IMR-90 (cell line): ENCODE measurements at regions not wholly inside any gene's neighbourhood (a gene's known extent, or its start where the extent isn't known, plus 50 kb on each side); places are given as distances from the start of the nearest gene placed in this dataset.

Experiments
- ATAC-seq: fragments of 200-7000 bp; cut with Tn5 transposase; 2 replicates; pipeline ENCODE4 v1.9.1; 2020; ENCODE audit warnings: low read depth, mild to moderate bottlenecking, moderate library complexity
- BruUV-seq: library from RNA; stranded (reverse); fragments of 400-500 nt; replicated peaks from 2 replicates; lab custom pipeline; 2021; lab: Mats Ljungman, UMichigan
- CTCF ChIA-PET: fragments of 300-600 bp; formaldehyde crosslinking; extraction: SDS; loops from one replicate; lab custom pipeline; 2021; ENCODE audit warnings: antibody characterized with exemption; lab: Yijun Ruan, JAX
- POLR2A ChIA-PET: fragments of 300-600 bp; sonication (Branson Sonifier 250); formaldehyde crosslinking; loops from one replicate; lab custom pipeline; 2022; ENCODE audit warnings: antibody characterized with exemption; ENCODE audit not compliant: unreplicated experiment; lab: Charles Lee
- DNase-seq: peaks from one replicate; pipeline ENCODE4 v3.0.0; 2013
- H2AFZ ChIP-seq: replicated peaks from 2 replicates; pipeline ENCODE3; 2013; ENCODE audit warnings: low read length, mild to moderate bottlenecking; ENCODE audit not compliant: poor library complexity
- H2AK5ac ChIP-seq: 2 replicates; pipeline ENCODE4 v1.6.1; 2013; ENCODE audit warnings: low read depth, low read length, inconsistent platforms
- H2AK9ac ChIP-seq: replicated peaks from 2 replicates; pipeline ENCODE3; 2013; ENCODE audit warnings: mild to moderate bottlenecking, low read depth, low read length, moderate library complexity; ENCODE audit not compliant: poor library complexity
- H2BK120ac ChIP-seq: 2 replicates; pipeline ENCODE4 v1.6.1; 2013; ENCODE audit warnings: low read depth, low read length, inconsistent platforms
- H2BK15ac ChIP-seq: 3 replicates; pipeline ENCODE4 v1.6.1; 2013; ENCODE audit warnings: low read depth, low read length, inconsistent platforms
- H2BK20ac ChIP-seq: 2 replicates; pipeline ENCODE4 v1.6.1; 2013; ENCODE audit warnings: low read depth, mild to moderate bottlenecking, inconsistent platforms, low read length, moderate library complexity
- H2BK5ac ChIP-seq: 2 replicates; pipeline ENCODE4 v1.6.1; 2013; ENCODE audit warnings: mild to moderate bottlenecking, low read depth, low read length, inconsistent platforms; ENCODE audit not compliant: poor library complexity, severe bottlenecking
- H3K14ac ChIP-seq: replicated peaks from 2 replicates; pipeline ENCODE4 v1.6.1; 2013; ENCODE audit warnings: low read depth, low read length, inconsistent platforms
- H3K18ac ChIP-seq: 2 replicates; pipeline ENCODE4 v1.6.1; 2013; ENCODE audit warnings: low read depth, low read length, control low read depth
- H3K23ac ChIP-seq: 2 replicates; pipeline ENCODE4 v1.6.1; 2013; ENCODE audit warnings: low read depth, low read length, inconsistent platforms
- H3K27ac ChIP-seq: 2 replicates; pipeline ENCODE4 v1.5.1; 2013; ENCODE audit warnings: mild to moderate bottlenecking, control low read depth, low read length; ENCODE audit not compliant: insufficient read depth
- H3K27me3 ChIP-seq: 2 replicates; pipeline ENCODE4 v1.6.1; 2013; ENCODE audit warnings: low read length; ENCODE audit not compliant: control insufficient read depth, insufficient read depth
- H3K36me3 ChIP-seq: 2 replicates; pipeline ENCODE4 v1.6.1; 2013; ENCODE audit warnings: low read length, mixed read lengths; ENCODE audit not compliant: control insufficient read depth, insufficient read depth
- H3K4ac ChIP-seq: 2 replicates; pipeline ENCODE4 v1.6.1; 2013; ENCODE audit warnings: low read depth, low read length, inconsistent platforms
- H3K4me1 ChIP-seq: 2 replicates; pipeline ENCODE4 v1.6.1; 2013; ENCODE audit warnings: low read length, mixed read lengths; ENCODE audit not compliant: control insufficient read depth, insufficient read depth
- H3K4me2 ChIP-seq: 2 replicates; pipeline ENCODE4 v1.6.1; 2013; ENCODE audit warnings: low read depth, mild to moderate bottlenecking, control low read depth, low read length, moderate library complexity
- H3K4me3 ChIP-seq: 2 replicates; pipeline ENCODE4 v1.5.1; 2013; ENCODE audit warnings: low read depth, mild to moderate bottlenecking, control low read depth, low read length, moderate library complexity; ENCODE audit not compliant: insufficient read depth
- H3K56ac ChIP-seq: 2 replicates; pipeline ENCODE4 v1.6.1; 2013; ENCODE audit warnings: low read length, inconsistent platforms; ENCODE audit not compliant: insufficient read depth; ENCODE audit errors: extremely low read depth
- H3K79me1 ChIP-seq, 2 experiments: 2 replicates each; pipeline ENCODE4 v1.6.1; 2013; ENCODE audit warnings: low read length in 2 of 2, inconsistent platforms in 1 of 2, low read depth in 1 of 2
- H3K9ac ChIP-seq: 2 replicates; pipeline ENCODE4 v1.6.1; 2013; ENCODE audit warnings: low read depth, low read length, control low read depth
- H3K9me1 ChIP-seq: 2 replicates; pipeline ENCODE4 v1.6.1; 2013; ENCODE audit warnings: low read length, inconsistent platforms; ENCODE audit not compliant: insufficient read depth
- H3K9me3 ChIP-seq: 2 replicates; pipeline ENCODE4 v1.6.1; 2013; ENCODE audit warnings: low read length; ENCODE audit not compliant: control insufficient read depth, insufficient read depth
- H4K20me1 ChIP-seq: 2 replicates; pipeline ENCODE4 v1.6.1; 2013; ENCODE audit warnings: low read length, inconsistent platforms; ENCODE audit not compliant: insufficient read depth
- H4K5ac ChIP-seq: 2 replicates; pipeline ENCODE4 v1.6.1; 2013; ENCODE audit warnings: mild to moderate bottlenecking, low read depth, low read length, control low read depth
- H4K8ac ChIP-seq, 2 experiments: 2 replicates each; pipeline ENCODE4 v1.6.1; 2013; ENCODE audit warnings: low read depth in 2 of 2, low read length in 2 of 2, control low read depth in 1 of 2, inconsistent platforms in 1 of 2
- H4K91ac ChIP-seq: 2 replicates; pipeline ENCODE4 v1.6.1; 2013; ENCODE audit warnings: low read depth, low read length, inconsistent platforms; ENCODE audit not compliant: insufficient read depth
- BHLHE40 ChIP-seq: fragments of 150-350 bp; IDR thresholded peaks from 2 replicates; pipeline ENCODE4 v1.6.1; 2016; ENCODE audit warnings: mild to moderate bottlenecking, low read depth, low read length
- CEBPB ChIP-seq: IDR thresholded peaks from 2 replicates; pipeline ENCODE4 v1.6.1; 2012; ENCODE audit warnings: low read depth, low read length, improper control_type of control experiment
- CHD1 ChIP-seq: IDR thresholded peaks from 2 replicates; pipeline ENCODE4 v1.6.1; 2012; ENCODE audit warnings: low read depth, low read length, improper control_type of control experiment
- CTCF ChIP-seq: conservative IDR thresholded peaks from 2 replicates; pipeline ENCODE4 v1.5.1; 2012; ENCODE audit warnings: mild to moderate bottlenecking, low read depth, low read length, improper control_type of control experiment
- FOS ChIP-seq: fragments of 150-350 bp; IDR thresholded peaks from 2 replicates; pipeline ENCODE4 v1.6.1; 2016; ENCODE audit warnings: low read depth, low read length
- MAFK ChIP-seq: IDR thresholded peaks from 2 replicates; pipeline ENCODE4 v1.6.1; 2012; ENCODE audit warnings: low read depth, low read length, improper control_type of control experiment
- MAZ ChIP-seq: IDR thresholded peaks from 2 replicates; pipeline ENCODE4 v1.6.1; 2012; ENCODE audit warnings: low read depth, mild to moderate bottlenecking, low read length, improper control_type of control experiment, moderate library complexity, borderline replicate concordance
- MXI1 ChIP-seq: IDR thresholded peaks from 2 replicates; pipeline ENCODE4 v1.6.1; 2012; ENCODE audit warnings: low read depth, mild to moderate bottlenecking, low read length, moderate library complexity, borderline replicate concordance
- NFE2L2 ChIP-seq: fragments of 150-350 bp; IDR thresholded peaks from 2 replicates; pipeline ENCODE4 v1.6.1; 2016; ENCODE audit warnings: low read depth, mild to moderate bottlenecking, low read length
- POLR2A ChIP-seq: IDR thresholded peaks from 2 replicates; pipeline ENCODE4 v1.6.1; 2012; ENCODE audit warnings: mild to moderate bottlenecking, low read depth, low read length
- RCOR1 ChIP-seq: IDR thresholded peaks from 2 replicates; pipeline ENCODE4 v1.6.1; 2012; ENCODE audit warnings: mild to moderate bottlenecking, low read length, improper control_type of control experiment; ENCODE audit not compliant: insufficient replicate concordance
- RFX5 ChIP-seq: IDR thresholded peaks from 2 replicates; pipeline ENCODE4 v1.8.0; 2012; ENCODE audit warnings: low read depth, mild to moderate bottlenecking, low read length, moderate library complexity
- SMC3 ChIP-seq: fragments of 150-350 bp; IDR thresholded peaks from 2 replicates; pipeline ENCODE4 v1.6.1; 2016; ENCODE audit warnings: low read depth, mild to moderate bottlenecking, antibody characterized with exemption, low read length, moderate library complexity
- USF2 ChIP-seq: fragments of 150-350 bp; IDR thresholded peaks from 2 replicates; pipeline ENCODE4 v1.6.1; 2017; ENCODE audit warnings: mild to moderate bottlenecking, antibody characterized with exemption, low read length, low read depth
- WGBS, 2 experiments: methylation state at CpG; one replicate each; pipeline versions ENCODE4 v1.1.5 to v1.1.7; 2013; ENCODE audit warnings: missing lambda C conversion rate in 2 of 2; ENCODE audit not compliant: insufficient read length in 1 of 2; ENCODE audit errors: extremely low coverage in 2 of 2; 5-methylcytosine and 5-hydroxymethylcytosine counted together
- dilution Hi-C: fragments of 300-500 bp; cut with HindIII; formaldehyde crosslinking; loops from one replicate; pipeline ENCODE4 v1.14.3; 2018; ENCODE audit warnings: low sequenced_read_pairs; ENCODE audit not compliant: unreplicated experiment
- in situ Hi-C: fragments of 300-500 bp; cut with MboI; formaldehyde crosslinking; loops from 3 replicates; pipeline ENCODE4 v1.14.3; 2019; ENCODE audit warnings: low sequenced_read_pairs, inconsistent platforms, mixed read lengths
- intact Hi-C: fragments of 100-400 bp; cut with micrococcal nuclease; formaldehyde crosslinking; loops from 2 replicates; pipeline ENCODE4 v1.10.0; 2022

DNA sequence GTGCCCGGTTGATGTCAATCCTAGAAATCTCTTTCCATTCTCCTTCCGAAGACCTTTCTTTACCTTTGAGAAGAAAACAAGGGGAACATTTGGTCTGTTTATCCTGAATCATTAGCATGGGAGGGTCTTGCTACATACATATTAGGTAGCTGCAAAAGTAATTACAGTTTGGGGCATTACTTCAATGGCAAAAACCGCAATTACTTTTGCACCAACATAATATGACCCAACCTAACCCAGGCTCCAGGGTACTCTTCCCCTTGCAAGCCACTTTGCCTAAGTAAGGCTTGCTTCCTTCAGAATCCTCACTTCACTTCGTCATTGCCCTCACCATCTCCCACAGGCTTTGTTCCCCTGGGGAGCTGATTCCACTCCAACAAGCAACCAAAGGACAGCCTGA is 662.7 kb downstream of the DIAPH3 start:
- Histone ChIP-seq H2BK15ac (no peak overlapping the region), H2BK120ac (no peak overlapping the region), H3K27ac (no peak overlapping the region), H2BK5ac (no peak overlapping the region), H3K14ac (no peak overlapping the region), H2AK9ac (no peak overlapping the region), H2AK5ac (no peak overlapping the region), H3K9ac (no peak overlapping the region), H2BK20ac (no peak overlapping the region), H3K56ac (no peak overlapping the region), H2AFZ (no peak overlapping the region), H3K18ac (no peak overlapping the region), H3K23ac (no peak overlapping the region), H4K91ac (no peak overlapping the region), H3K4ac (no peak overlapping the region), H3K9me1 (no peaks in the 10 kb centered on the region), H4K5ac (no peak overlapping the region), H3K27me3 (peaks cover 17% of the 10 kb centered on the region), H3K36me3 (no peaks in the 10 kb centered on the region), H3K4me1 (no peaks in the 10 kb centered on the region), H4K20me1 (no peaks in the 10 kb centered on the region), H3K4me2 (no peak overlapping the region), H3K79me1 (no peaks in the 10 kb centered on the region), H3K9me3 (no peaks in the 10 kb centered on the region), H3K4me3 (no peak overlapping the region), H4K8ac (no peak overlapping the region)
- dilution Hi-C loops (no loop called here), in situ Hi-C loops (loop anchor here (10.0 kb wide), 1 partner anchor 56 kb away; no protein-coding TSS in a partner anchor), intact Hi-C loops (no loop called here)
- TF ChIP-seq CTCF (no peak), MAZ (no peak), CHD1 (no peak), SMC3 (no peak), CEBPB (no peak), NFE2L2 (no peak), RFX5 (no peak), USF2 (no peak), MXI1 (no peak), MAFK (no peak), FOS (no peak), BHLHE40 (no peak), POLR2A (no peak), RCOR1 (no peak)
- POLR2A ChIA-PET = no interaction called here
- CTCF ChIA-PET = no interaction called here
- ATAC-seq (no peak), DNase-seq (no peak)
- BruUV-seq = no TSS peak
- WGBS, 2 experiments = no CpG with 5 or more reads among the region's 4 CpGs
